HG03066 (cell line): ENCODE measurements at regions not wholly inside any gene's neighbourhood (a gene's known extent, or its start where the extent isn't known, plus 50 kb on each side); places are given as distances from the start of the nearest gene placed in this dataset.

ENCODE experiments used
- ATAC-seq: cut with Tn5 transposase; IDR thresholded peaks from one replicate; pipeline ENCODE4 v1.9.1; 2021; ENCODE audit warnings: low read depth; ENCODE audit not compliant: unreplicated experiment

- no peak for ATAC-seq
Measured at GRCh38 chr1:83813576-83813975, 185.4 kb downstream of the TTLL7 start.

GRCh38 chr1:83810144-83810543 lies 188.8 kb downstream of the TTLL7 start:
- ATAC-seq: no peak

GRCh38 chr1:83808536-83808935 lies 190.4 kb downstream of the TTLL7 start:
- ATAC-seq: no peak

- ATAC-seq: no peak
Measured at GRCh38 chr1:83807821-83808220, 191.1 kb downstream of the TTLL7 start.

- no peak for ATAC-seq
Measured at GRCh38 chr1:83807231-83807630, 191.7 kb downstream of the TTLL7 start.

- no peak for ATAC-seq
Measured at GRCh38 chr1:83805921-83806320, 193.0 kb downstream of the TTLL7 start.

GRCh38 chr1:83802460-83803152 lies 196.3 kb downstream of the TTLL7 start:
- no peak for ATAC-seq

GRCh38 chr1:83802023-83802422 lies 196.9 kb downstream of the TTLL7 start:
- no peak for ATAC-seq

GRCh38 chr1:83800066-83800465 lies 198.9 kb downstream of the TTLL7 start:
- ATAC-seq: no peak

- ATAC-seq: no peak
Measured at GRCh38 chr1:83799594-83799993, 199.3 kb downstream of the TTLL7 start.

- no peak for ATAC-seq
Measured at GRCh38 chr1:83798965-83799364, 200.0 kb downstream of the TTLL7 start.

GRCh38 chr1:83796409-83796808 lies 202.5 kb downstream of the TTLL7 start:
- ATAC-seq: no peak

GRCh38 chr1:83794384-83794783 lies 204.5 kb downstream of the TTLL7 start:
- peak; percentile 69 for ATAC-seq

- no peak for ATAC-seq
Measured at GRCh38 chr1:83791821-83792437, 207.0 kb downstream of the TTLL7 start.

- ATAC-seq: no peak
Measured at GRCh38 chr1:83790446-83790845, 208.5 kb downstream of the TTLL7 start.

- no peak for ATAC-seq
Measured at GRCh38 chr1:83787246-83787998, 211.5 kb downstream of the TTLL7 start.

- ATAC-seq: no peak
Measured at GRCh38 chr1:83781667-83782066, 217.3 kb downstream of the TTLL7 start.

GRCh38 chr1:83779565-83779964 lies 219.4 kb downstream of the TTLL7 start:
- no peak for ATAC-seq

- no peak for ATAC-seq
Measured at GRCh38 chr1:83777758-83778101, 221.2 kb downstream of the TTLL7 start.

- ATAC-seq: no peak
Measured at GRCh38 chr1:83776913-83777757, 221.8 kb downstream of the TTLL7 start.
